ENCODE measurements at regions not wholly inside any gene's neighbourhood (a gene's known extent, or its start where the extent isn't known, plus 50 kb on each side); places are given as distances from the start of the nearest gene placed in this dataset.

- TF ChIP-seq CTCF (IDR thresholded peaks at IDR 0.05), result no peak
- no peak for TF ChIP-seq POLR2A (IDR thresholded peaks at IDR 0.05)
- no peak for TF ChIP-seq EP300 (IDR thresholded peaks at IDR 0.05; ENCODE audit: low read depth)
- no peak for TF ChIP-seq POLR2AphosphoS5 (IDR thresholded peaks at IDR 0.05)
These were observed 251.7 kb downstream of the NDUFA10 start for GRCh38 chr2:239773228-239774141.
